Thoracic aorta (tissue), 2 donors: ENCODE measurements at regions not wholly inside any gene's neighbourhood (a gene's known extent, or its start where the extent isn't known, plus 50 kb on each side); places are given as distances from the start of the nearest gene placed in this dataset.

Experiments used
- ATAC-seq: fragments of 150-250 bp; one replicate; pipeline ENCODE4 v1.8.0; 2017; ENCODE audit warnings: low read depth; ENCODE audit not compliant: insufficient number of reproducible peaks, low FRiP score
- DNase-seq: peaks from one replicate; pipeline ENCODE4 v3.0.0-alpha.2; 2020; ENCODE audit warnings: low spot score
- H3K27ac ChIP-seq, 2 donors: fragments of 200-600 bp; sonication (generic); 1 replicate in 1 of 2; 2 replicates in 1 of 2; pipeline ENCODE4 v1.5.1; 2016; ENCODE audit warnings: mild to moderate bottlenecking in 2 of 2, moderate library complexity in 2 of 2
- H3K27me3 ChIP-seq: fragments of 200-600 bp; sonication (generic); replicated peaks from 2 replicates; pipeline ENCODE4 v1.6.0; 2016; ENCODE audit warnings: mild to moderate bottlenecking; ENCODE audit not compliant: insufficient read depth
- H3K36me3 ChIP-seq: fragments of 200-600 bp; sonication (generic); one replicate; pipeline ENCODE4 v1.5.1; 2016
- H3K4me1 ChIP-seq, 2 donors: fragments of 200-600 bp; sonication (generic); 1 replicate in 1 of 2; 2 replicates in 1 of 2; pipeline versions ENCODE4 v1.5.1 to v1.6.0; 2016; ENCODE audit warnings: low read depth in 2 of 2, mild to moderate bottlenecking in 1 of 2; ENCODE audit not compliant: control insufficient read depth in 1 of 2
- H3K4me3 ChIP-seq: fragments of 200-600 bp; sonication (generic); 2 replicates; pipeline ENCODE4 v1.5.1; 2016; ENCODE audit warnings: mild to moderate bottlenecking
- H3K9me3 ChIP-seq: fragments of 200-600 bp; sonication (generic); 2 replicates; pipeline ENCODE4 v1.5.1; 2016
- CTCF ChIP-seq: fragments of 200-600 bp; sonication (generic); IDR thresholded peaks from one replicate; pipeline ENCODE4 v1.5.1; 2019; ENCODE audit warnings: antibody characterized with exemption

DNA sequence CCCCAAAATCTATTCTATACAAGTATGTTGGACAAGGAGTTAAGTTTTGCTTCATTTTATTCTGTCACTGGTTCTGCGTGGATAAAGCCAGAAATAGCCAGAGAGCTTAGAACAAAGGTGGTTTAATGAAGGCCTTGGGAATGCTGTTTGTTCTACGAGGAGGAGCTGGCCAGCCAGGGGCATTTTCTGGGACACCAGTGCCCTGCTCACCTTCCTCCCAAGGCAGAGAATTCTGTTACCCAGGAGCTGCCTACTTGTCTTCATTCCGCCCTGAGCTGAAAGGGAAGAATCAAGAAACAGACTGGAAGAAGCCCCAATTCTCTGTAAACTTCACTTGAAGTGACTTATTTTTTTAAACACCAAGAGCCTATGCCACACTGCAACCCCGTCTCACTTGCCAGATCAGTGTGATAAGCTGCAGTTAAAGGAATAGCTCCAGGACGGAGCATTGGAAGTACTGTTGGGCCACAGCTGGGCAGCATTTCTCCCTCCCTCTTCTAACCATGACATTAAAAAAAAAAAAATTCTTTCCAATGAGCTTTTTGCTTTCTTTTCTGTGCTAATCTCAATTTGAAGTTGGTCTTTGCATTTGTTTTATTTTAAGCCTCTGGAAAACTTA lies 149.8 kb upstream of the DYNLRB2 start:
- Histone ChIP-seq H3K9me3 (no peaks in the 10 kb centered on the region), H3K36me3 (no peaks in the 10 kb centered on the region), H3K27ac (no peak overlapping the region), H3K4me1 (no peaks in the 10 kb centered on the region), H3K4me3 (no peak overlapping the region), H3K27me3 (no peaks in the 10 kb centered on the region)
- ATAC-seq: no peak
- no peak for TF ChIP-seq CTCF
- DNase-seq: no peak

DNA sequence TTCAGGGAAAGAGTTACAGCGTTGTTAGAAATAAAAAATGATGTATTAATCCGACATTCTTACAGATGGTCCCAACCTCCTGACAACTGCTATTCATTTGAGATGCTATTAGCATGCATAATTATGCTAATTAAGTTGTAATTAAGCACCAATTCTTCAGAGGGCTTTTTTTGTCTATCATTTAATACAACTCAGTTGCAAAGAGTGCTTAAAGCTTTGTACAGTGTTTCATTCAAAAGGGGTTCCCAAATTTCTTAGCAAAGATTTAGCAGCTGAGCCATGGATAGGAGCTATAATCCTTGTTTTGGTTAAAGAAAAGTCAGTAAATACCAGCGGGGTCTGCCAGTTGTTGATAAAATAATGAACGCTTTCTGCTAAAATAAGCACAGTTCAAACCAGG lies 150.7 kb upstream of the DYNLRB2 start:
- DNase-seq: no peak
- no peak overlapping the region for H3K4me3 ChIP-seq
- no peak for TF ChIP-seq CTCF
- no peak for ATAC-seq
- H3K36me3 ChIP-seq: no peaks in the 10 kb centered on the region
- H3K9me3 ChIP-seq: no peaks in the 10 kb centered on the region
- H3K4me1 ChIP-seq: no peaks in the 10 kb centered on the region
- H3K27ac ChIP-seq: no peak overlapping the region
- H3K27me3 ChIP-seq: no peaks in the 10 kb centered on the region

DNA sequence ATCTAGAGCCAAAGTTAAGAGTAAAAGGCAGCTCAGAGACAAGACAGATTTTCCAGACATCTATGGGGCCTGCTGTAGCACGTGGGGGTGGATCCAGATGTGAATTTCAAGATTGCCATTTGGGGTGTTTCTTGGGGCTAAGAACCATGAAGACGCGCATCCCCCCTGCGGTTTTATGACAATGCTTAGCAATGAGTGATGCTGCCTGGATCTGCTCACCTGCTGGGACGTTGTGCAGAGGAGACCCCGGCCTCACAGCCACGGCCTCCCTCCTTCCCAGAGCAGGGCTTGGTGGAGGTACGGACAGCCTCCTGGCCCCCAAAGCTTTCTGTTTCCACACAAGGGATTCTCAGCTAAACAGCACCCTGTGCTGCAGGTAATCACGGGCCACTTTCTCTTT lies 151.5 kb upstream of the DYNLRB2 start:
- Histone ChIP-seq H3K4me1 (no peaks in the 10 kb centered on the region), H3K27me3 (no peaks in the 10 kb centered on the region), H3K4me3 (no peak overlapping the region), H3K36me3 (no peaks in the 10 kb centered on the region), H3K27ac (no peak overlapping the region), H3K9me3 (no peaks in the 10 kb centered on the region)
- ATAC-seq (no peak), DNase-seq (no peak)
- TF ChIP-seq CTCF: no peak

DNA sequence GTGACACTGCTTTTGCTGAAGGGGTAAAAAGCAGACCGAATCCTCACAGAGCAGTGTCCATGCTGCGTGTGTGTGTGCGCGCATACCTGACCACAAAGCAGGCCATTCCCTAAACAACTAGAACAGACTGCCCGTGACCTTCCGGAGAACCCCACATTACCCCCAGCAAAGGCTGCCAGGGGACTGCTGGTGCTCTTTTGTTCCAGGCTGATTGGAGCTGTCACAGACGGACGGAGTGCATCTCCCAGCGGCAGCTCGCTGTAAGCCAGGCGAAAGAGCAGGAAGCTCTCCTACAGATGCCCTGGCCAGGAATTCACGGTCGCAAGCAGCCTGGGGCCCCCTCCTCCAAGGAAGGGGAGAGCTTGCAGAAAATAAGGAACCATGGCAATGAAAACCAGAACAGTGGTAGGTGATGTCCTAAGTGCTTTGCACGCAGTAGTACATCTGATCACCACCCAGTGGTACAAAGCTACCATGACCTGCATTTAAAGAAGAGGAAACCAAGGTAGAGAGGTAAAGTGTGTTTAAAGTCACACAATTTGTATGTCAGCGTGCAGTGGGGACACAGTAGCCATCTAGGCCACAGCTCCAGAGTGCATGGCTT lies 153.4 kb upstream of the DYNLRB2 start:
- DNase-seq: no peak
- Histone ChIP-seq H3K4me1 (no peaks in the 10 kb centered on the region), H3K36me3 (no peaks in the 10 kb centered on the region), H3K4me3 (no peak overlapping the region), H3K9me3 (no peaks in the 10 kb centered on the region), H3K27me3 (no peaks in the 10 kb centered on the region), H3K27ac (no peak overlapping the region)
- no peak for TF ChIP-seq CTCF
- ATAC-seq: no peak

- no peaks in the 10 kb centered on the region for H3K36me3 ChIP-seq
- no peak overlapping the region for H3K4me3 ChIP-seq
- no peaks in the 10 kb centered on the region for H3K4me1 ChIP-seq
- no peak for ATAC-seq
- H3K27me3 ChIP-seq: no peaks in the 10 kb centered on the region
- no peak for TF ChIP-seq CTCF
- H3K9me3 ChIP-seq: no peaks in the 10 kb centered on the region
- no peak for DNase-seq
- H3K27ac ChIP-seq: no peak overlapping the region
Measured at GRCh38 chr16:80384862-80385261, 155.9 kb upstream of the DYNLRB2 start.
